GM04504 (cell line): ENCODE measurements at regions not wholly inside any gene's neighbourhood (a gene's known extent, or its start where the extent isn't known, plus 50 kb on each side); places are given as distances from the start of the nearest gene placed in this dataset.
"Not testable (repeated sequence)": the region's sequence is repeated elsewhere in the genome, so short reads cannot be mapped to it uniquely, and the experiment has no call there.

ENCODE experiments used
- DNase-seq: peaks from one replicate; pipeline ENCODE4 v3.0.0-alpha.2; 2012; ENCODE audit warnings: low read depth

DNA sequence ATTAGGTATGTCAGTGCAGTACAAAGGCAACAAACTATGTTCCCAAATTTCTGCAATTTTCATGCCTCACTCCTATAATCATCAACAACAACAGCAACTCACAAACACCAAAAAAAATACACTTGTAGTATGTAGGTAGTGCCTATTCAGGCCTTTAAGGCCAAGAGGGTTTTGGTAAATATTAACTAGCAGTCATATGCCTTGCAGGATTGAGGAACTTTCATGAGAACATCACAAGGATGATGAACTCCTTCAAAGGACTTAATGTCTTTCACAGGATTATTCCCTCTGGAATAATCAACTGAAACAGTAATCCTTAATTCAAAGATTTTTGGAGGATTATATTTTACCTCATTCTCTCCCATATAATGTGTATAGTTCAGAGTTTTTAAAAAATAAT lies 293.8 kb downstream of the NOVA1 start:
- DNase-seq: no peak

DNA sequence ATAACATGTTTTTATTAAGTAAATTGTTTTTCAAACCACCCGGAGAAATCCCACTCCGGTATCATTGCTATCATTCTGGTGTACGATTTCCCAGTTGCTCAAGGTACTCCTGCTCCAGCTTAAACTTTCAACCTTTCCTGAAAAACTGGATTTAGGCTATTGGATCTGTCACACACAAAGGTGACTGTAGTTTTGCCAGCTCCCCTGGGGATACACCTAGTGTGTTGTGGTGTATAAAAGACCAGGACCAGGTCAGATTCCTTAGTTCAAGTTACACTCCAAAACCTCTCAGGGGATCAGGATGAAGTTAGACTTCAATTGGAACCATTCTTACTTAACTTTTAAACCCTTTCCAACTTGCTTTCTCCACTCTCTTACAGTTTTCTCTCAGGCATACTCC lies 303.9 kb downstream of the NOVA1 start:
- no peak for DNase-seq

DNA sequence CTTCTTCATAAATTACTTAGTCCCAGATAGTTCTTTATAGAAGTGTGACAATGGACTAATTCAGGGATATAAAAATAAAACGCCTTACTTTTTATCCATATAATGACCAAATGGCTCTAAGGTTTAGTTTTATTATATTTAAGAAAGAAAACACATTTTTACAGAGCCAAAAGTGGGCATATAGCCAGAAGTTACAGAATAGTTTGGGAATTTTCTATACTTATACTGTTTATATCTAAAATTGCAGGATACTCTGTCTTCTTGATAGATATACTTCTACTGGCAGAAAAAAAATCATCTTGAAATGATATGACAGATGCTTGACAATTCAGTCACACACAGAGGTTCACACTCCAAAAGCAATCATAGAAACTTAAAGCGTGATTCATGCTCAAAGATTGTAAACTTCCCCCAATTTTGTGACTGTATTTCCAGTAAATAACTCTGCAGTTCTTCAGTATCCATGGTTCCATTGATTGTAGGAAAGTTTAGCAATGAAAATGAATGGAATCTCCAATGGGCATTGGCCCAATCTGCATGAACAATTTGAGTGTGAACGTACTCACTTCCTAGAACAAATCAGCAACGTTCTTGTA lies 307.8 kb downstream of the NOVA1 start:
- DNase-seq: peak; percentile 59

DNA sequence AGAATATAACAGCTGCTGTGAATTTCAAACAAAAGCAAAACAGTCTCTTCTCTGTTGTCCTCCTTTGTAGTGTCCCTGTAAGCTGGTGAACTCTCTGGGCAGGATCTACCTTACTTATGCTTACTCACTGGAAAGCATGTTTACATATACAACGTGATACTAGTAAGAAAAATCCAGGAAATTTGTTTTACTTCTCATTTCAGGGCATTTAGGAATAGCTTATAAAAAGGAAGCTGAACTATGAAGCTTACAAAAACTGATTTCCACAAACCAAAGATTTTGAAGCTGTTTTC lies 311.0 kb downstream of the NOVA1 start:
- no peak for DNase-seq

DNA sequence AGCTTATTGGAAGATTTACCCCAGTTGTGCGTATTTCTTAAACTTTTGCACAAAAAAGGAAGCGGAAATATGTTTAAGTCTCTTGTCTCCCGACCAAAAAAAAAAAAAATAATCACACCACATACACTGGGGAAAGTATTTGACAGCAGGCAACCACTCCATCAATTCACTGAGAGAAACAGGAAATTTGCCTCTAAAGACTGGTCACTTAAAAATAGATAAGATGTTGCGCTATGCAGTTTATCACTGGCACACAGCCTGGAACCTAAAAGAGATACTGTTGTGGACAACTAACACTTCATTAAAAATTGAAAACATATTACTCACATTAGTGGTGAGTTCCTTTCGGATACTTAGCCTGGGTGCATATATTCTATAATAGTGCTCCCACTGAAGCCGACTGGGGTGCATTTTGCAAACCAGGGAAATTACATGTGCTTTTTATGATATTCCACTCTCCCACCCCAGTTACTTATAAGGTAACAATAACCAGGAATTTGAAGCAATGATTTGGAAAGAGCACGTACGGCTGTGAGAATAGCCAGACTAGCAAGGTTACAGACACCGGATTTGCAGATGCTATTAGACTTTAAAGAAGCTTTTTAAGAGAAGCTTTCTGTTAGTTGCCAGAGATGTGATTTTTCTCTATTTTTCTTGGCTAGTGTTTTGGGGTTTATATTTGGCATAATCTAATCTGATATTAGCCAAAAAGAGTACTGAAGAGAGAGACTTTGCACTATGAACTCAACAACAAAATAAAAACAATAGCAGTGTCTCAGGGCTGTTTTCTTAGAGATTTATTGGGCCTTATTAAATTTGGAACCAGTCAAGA lies 311.5 kb downstream of the NOVA1 start:
- no peak for DNase-seq

DNA sequence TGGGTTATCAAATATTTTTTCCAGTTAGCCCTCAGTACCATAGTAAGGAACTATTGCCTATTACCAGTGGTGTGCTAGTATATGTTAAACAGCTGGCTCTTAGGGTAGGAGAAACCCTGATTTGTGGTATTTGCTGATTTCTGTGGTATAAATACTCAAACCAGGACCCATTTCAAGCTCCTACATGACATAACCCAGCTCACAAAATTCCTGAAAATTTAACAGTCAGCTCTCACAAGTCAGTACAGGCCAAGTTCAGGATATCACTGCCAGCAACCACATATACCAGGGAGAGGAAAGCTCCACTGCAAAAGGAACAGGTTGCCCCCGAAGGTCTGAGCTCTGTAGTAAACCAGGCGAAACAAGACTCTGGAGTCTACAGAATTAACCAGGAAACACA lies 315.3 kb downstream of the NOVA1 start:
- no peak for DNase-seq

DNA sequence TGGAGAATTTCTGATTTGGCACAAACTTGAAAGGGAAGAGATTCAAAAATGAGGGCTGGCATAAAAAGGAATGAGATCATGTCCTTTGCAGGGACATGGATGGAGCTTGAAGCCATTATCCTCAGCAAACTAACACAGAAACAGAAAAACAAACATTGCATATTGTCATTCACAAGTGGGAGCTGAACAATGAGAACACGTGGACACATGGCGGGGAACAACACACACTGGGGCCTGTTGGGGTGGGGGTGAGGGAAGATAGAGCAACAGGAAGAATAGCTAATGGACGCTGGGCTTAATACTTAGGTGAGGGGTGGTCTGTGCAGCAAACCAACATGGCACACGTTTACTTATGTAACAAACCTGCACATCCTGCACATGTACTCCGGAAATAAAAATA lies 315.8 kb downstream of the NOVA1 start:
- not testable (repeated sequence) for DNase-seq

DNA sequence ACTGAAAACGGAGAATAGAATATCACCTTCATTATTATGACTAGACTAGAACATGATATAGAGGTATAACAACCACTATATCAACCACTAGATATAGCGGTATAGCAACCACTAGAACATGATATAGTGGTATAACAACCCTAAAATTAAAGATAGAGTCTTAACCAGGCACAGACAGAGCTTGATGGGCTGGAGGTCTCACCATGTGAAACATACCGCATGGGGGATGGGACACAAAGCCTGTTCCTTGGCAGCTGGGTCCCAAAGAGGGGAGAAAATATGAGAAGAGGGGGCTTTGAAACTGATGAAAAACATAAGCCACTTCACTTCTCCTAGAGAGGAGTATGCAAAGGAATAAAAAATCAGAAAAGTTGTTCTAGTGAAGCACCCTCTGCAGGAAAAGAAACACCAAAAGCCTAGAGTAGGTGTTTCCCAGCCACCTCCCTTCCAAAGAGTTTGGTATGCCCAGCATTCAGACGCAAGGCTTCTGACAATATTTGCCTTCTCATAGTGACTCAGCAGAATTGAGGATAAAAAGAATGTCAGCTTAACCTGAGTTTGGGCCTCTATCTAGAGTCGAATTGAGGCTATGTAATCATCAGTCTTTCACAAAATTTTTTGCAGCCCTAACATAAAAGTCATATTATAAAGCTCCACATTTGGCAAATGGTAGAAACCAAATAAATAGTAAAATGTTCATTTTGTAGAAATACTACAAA lies 316.4 kb downstream of the NOVA1 start:
- peak; percentile 63 for DNase-seq

DNA sequence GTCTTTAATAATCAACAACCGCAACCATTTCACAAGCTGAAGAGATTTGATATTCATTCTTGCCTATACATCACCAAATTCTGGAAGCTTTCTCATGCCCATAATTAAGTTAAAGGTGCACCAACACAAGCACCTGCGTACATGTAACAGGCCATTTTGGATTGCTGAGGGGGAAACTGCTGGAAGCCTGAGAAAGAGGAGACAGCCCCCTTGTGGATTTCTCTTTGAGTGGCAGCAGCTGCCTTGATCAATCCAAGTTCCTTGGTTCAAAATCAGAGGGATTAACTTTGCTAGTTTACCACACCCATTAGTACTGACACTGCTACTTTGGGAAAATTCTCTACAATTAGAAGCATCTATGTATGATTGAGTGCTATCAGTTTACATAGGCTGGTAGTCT lies 321.1 kb downstream of the NOVA1 start:
- no peak for DNase-seq

DNA sequence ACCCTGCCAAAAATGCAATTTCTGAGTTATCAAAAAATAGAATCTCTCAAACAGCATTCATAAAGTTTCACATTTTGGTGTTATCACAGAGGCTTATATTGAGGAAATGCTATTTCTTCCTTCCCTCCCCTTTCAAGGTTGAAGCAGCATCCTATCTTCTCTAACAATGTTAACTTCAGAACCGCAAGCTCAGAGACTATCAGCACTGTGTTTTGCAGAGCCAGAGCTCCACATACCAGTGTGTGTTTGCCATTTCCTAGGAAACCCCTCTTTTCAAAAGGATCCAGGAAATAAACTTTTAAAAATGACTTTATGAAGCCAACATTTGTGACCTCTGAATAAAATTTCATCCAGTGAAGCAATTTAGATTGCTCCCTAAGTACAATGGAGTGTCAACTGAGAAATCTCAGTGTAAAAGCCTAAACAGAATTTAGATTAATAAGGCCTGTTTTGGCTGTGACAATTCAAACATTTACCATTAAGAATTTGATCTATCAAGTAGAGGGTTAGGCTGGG lies 332.6 kb downstream of the NOVA1 start:
- DNase-seq: no peak

DNA sequence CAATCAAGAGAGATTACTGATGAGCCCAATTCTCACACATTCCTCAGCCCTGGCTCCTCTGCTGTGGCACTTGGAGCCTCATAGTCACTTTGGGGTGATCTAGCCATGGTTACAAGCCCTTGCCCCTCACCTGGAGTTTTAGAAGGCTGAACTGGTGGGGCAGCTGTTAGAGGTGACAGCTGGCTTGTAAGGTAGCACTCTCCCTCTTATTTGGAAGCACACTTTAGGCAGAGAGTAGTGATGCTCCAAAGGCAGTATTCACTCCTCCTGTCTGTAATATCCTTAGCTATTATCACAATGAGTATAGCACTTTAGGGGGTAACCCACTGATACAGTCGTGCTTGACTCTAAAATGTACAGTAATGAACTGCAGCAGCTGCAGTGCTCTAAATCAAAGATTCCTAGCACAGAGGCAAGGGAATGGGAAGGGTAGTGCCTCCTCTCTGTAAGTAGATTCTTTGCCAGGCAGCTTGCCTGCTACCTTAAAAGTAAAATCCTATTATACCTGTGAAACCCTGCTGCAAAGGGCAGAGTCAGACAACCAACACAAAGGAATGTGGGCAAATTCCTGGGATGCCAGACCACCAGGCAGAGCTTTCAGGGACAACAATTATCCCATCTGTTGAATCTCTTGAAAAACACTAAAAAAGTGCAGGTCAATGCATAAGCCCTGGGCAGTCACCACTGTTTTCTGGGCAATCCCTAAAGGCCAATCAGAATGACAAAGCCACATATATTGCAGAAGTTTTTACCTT lies 336.3 kb downstream of the NOVA1 start:
- DNase-seq: no peak

DNA sequence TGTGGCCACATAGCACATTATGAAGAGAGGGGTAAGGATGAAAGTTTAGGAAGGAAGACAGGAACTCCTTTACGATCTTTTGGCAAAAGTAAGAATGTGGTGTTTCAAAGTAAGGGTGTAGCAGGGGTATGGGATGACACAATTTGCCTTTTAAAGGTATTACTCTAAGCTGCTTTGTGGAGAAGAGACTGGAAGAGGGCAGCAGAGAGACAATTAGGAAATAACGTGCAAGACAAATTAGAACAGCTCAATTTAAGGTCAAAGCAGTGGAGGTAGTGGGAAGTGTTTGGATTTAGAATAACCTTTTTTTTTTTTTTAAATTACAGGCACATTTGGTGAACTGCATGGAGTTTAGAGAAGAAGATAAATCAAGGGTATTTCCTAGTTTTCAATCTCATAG lies 342.6 kb downstream of the NOVA1 start:
- no peak for DNase-seq

DNA sequence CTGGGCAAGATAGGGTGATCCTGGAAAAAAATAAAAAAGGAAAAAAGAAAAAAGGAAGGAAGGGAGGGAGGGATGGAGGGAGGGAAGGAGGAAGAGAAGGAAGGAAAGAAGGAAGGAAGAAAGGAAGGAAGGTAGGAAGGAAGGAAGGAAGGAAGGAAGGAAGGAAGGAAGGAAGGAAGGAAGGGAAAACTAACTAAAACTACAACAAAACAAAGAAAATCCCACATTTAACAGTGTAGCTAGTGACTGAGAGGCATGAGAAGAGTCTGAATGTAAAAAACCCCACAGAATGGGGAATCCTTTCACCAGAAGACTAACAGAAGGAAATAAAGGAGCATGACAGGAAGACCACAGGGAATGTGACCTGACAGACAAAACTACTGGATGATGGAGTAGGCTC lies 345.7 kb downstream of the NOVA1 start:
- DNase-seq: no peak

DNA sequence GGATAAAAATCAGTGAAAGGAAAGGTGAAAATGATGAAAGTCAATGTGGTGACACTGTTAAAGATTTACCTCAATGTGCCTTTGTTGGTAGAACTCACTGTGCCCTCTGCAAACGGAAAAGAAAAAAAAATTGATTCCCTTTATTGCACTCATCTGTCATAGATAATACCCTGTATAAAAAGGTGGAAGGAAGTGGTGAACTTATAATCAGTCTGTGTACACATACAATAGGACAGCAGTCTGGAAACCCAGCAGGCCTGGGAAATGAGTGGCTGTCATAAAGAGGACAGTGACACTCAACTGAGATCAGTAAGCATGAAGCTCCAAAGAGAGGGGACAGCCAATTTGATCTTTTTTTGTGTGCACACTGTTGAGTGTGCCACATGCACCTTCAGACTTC lies 364.7 kb downstream of the NOVA1 start:
- DNase-seq: no peak

DNA sequence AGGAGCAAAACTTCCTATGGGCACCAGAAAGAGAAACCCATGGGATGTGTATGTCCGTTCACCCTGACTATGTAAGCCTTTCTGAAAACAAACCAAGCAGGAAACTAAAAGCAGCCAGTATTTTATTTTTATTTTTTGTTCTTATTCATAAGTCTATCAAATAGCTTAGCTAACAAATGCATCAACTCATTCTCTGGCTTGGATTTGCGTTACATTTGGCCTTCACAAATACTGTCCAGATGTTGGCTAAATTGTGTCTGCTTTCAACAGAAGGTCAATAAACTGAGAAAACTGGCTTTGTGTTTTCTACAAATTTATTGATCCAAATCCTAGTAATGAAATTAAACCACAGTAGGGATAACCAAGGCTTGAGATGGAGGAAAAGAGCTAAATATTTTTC lies 379.0 kb downstream of the NOVA1 start:
- no peak for DNase-seq

DNA sequence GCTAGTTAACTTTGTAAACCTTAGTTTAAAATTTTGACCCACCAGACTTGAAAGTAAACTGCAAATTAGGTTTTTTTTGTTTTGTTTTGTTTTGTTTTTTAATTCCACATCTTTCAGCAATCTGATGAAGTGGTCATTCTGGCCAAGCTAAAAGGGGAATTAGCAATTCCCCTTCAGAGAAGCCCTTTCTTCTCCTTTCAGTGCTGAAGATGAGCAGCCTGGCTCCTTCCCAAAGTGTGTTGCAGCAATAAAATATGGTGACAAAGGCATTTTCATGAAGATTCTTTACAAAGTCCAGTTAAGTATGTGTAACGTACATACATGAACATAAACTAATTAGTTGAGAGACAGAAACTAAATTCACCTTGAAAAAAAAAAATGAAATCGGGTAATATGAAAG lies 380.1 kb downstream of the NOVA1 start:
- DNase-seq: no peak

DNA sequence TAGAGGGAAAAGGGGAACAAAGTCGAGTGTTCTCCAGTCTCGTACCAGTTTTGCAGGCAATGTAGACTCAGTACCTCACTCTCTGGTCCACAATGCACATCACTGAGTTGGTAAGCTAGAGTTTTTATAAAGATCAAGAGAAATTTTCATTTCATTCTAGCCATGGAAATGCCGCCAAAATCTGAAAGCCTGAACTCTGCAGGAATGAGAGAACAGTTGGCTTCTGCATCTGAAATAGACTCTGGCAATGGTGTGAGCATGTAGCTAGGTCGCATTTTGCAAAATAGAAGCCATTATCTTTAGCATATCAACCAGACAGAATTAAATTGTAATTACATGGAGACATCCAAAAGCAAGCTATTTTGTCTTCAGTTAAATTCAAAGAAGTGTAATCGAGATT lies 381.0 kb downstream of the NOVA1 start:
- DNase-seq: no peak

DNA sequence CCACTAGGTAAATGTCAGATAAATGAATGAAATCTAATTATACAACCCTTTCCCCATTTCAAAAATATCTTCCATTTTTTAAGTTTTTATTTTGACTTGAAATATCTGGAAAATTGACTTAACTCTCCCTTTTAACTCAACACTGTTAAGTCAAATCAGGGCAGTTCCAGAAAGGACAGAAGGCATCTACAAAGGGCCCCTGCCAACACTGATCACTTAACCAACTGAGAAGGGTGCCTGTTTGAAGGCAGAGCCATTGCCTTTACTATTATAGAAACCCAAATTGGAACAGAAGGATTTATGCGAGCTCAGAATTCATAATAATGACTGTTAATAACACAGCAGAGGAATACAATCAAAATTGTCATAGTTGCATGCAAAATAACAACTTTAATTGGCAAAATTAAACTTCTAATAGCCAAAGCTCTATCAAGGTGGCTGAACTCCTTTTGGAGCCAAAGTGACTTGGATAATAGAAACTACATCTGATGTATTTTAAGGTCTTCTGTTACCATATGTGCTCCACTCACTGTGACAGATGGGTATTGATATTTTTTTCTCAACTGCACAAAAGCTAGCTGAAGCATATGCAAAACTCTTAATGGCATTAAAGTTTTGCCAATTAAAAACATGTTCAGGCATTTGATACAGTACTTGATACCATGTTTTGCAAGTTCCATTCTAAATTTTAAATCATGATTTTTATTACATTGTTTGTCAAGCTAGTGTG lies 383.8 kb downstream of the NOVA1 start:
- no peak for DNase-seq

DNA sequence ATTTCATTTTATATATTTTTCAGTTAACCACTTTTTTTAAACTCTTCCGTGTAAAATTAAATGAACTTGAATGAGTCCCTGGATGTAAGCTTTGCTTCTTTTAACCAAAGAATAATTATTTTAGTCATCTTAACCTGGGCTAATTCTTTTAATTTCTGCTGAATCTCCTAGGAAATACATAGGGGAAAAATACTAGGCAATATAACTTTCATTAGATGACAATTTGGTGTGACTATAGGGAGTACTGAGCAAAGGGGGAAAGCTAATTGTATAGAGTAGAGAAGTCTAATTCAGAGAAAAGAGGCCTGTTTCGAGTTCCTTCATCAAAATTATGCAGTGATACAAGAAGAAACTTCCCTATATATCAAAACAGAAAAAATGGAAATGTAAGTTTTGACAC lies 388.1 kb downstream of the NOVA1 start:
- no peak for DNase-seq

DNA sequence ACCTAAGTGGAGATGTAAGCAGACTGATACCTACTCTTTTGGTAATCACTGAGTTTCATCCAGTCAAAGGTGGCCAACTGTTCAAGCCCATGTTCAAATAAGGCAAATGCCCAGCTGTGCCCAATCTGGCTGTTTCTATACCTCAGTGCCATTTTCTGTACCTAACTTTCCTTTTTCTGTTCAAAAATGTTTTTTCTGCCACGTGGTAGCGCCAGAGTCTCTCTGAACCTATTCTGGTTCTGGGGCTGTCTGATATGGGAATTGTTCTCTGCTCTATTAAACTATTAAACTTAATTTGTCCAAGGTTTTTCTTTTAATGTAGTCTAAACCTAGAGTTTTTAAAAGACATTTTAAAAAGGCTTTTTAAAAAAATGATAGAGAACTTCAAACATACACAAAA lies 391.2 kb downstream of the NOVA1 start:
- no peak for DNase-seq

DNA sequence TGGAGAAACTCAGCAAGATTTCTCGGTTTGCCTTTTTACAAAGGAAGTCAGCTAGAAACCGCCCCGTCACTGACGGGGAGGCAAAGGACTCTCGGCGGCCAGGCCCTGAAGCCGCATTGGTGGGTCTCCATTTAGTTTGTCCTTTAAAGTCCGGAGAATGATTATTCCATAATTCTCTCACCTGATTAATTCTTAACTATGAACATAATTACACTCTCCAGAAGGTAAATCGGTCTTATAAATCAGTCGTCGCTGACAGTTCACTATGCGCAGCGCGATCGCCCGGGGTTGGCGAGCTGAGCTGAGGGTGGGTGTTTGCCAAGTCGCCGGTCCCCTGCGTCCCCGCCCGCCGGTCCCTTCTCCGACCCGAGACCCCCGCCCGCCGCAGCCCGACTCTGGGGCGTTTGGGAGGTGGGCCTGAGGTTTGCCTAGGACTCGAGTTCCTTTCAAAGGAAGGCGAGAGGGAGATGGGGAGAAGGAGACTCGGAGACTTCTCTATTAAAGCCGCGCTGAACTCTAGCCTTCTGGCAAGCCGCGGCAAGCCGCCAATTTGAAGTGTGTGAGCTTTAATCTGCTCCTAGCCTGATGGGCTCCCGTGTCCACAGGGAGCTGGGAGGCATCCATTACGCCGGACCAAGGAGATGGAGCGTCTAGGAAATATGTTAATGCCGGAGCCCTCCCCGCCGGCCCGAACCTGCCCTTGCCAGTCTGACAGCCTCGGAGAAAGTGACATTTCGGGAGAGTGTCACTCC lies 392.9 kb downstream of the NOVA1 start:
- DNase-seq: no peak
